ENCODE measurements at regions not wholly inside any gene's neighbourhood (a gene's known extent, or its start where the extent isn't known, plus 50 kb on each side); places are given as distances from the start of the nearest gene placed in this dataset.
"Not testable (repeated sequence)": the region's sequence is repeated elsewhere in the genome, so short reads cannot be mapped to it uniquely, and the experiment has no call there.

DNA sequence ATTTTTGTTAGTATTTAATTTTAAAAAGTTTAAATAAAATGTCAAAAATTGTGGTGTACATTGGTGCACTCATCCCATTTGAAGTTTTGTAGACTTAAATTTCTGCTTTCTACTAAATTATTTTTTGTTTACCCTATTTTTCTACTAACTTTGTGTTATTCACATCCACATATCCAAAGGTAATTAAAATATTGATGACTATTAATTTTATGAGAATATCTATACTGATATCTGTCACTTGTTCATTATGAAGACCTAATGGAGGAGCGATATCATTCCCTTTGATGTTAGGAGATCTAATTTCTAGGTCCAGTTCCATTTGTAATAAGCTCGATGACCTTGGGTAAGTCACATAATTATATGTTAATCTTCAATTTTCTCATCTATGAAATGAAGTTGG, 325.7 kb upstream of the STXBP6 start:
- Mint-ChIP-seq H3K9me3 (peaks cover 11% of the 10 kb centered on the region), H3K36me3 (ENCODE audit: low read depth) (no peaks in the 10 kb centered on the region), H3K4me3 (no peak overlapping the region), H3K27me3 (no peaks in the 10 kb centered on the region), H3K27ac (no peak overlapping the region), H3K4me1 (no peaks in the 10 kb centered on the region)
- ATAC-seq (replicated peaks) = no peak

GRCh38 chr14:25371068-25371467, 321.1 kb upstream of the STXBP6 start:
- Mint-ChIP-seq H3K27me3 (no peaks in the 10 kb centered on the region), H3K4me3 (no peak overlapping the region), H3K9me3 (no peaks in the 10 kb centered on the region), H3K27ac (no peak overlapping the region), H3K4me1 (no peaks in the 10 kb centered on the region), H3K36me3 (ENCODE audit: low read depth) (no peaks in the 10 kb centered on the region)
- ATAC-seq (replicated peaks) = no peak

- H3K27ac Mint-ChIP-seq; ATAC-seq (replicated peaks); H3K27me3 Mint-ChIP-seq; H3K9me3 Mint-ChIP-seq; H3K4me1 Mint-ChIP-seq; H3K36me3 Mint-ChIP-seq (ENCODE audit: low read depth); H3K4me3 Mint-ChIP-seq: not testable (repeated sequence)
These were observed 320.1 kb upstream of the STXBP6 start for GRCh38 chr14:25370057-25370456.

DNA sequence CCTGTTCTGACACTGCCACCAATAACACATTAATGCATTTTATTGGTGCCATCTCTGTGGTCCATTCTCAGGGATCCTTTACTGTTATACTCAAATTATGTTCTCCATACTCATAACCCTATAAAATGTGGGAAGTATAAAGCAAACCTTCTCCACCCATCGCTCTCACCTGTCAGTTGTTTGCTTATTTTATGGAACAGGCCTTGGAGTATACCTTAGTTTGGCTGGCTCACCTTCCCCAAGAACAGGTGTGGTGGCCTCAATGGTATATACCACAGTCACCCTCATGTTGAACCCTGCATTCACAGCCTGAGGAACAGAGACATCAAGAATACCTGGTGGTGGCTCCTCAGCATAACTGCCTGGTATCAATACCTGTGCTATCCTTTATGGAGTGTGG, 308.4 kb upstream of the STXBP6 start:
- no peaks in the 10 kb centered on the region for H3K27me3 Mint-ChIP-seq
- H3K27ac Mint-ChIP-seq = no peak overlapping the region
- H3K4me3 Mint-ChIP-seq = no peak overlapping the region
- H3K9me3 Mint-ChIP-seq = peaks cover 14% of the 10 kb centered on the region
- ATAC-seq (replicated peaks) = no peak
- H3K36me3 Mint-ChIP-seq (ENCODE audit: low read depth) = no peaks in the 10 kb centered on the region
- no peaks in the 10 kb centered on the region for H3K4me1 Mint-ChIP-seq

DNA sequence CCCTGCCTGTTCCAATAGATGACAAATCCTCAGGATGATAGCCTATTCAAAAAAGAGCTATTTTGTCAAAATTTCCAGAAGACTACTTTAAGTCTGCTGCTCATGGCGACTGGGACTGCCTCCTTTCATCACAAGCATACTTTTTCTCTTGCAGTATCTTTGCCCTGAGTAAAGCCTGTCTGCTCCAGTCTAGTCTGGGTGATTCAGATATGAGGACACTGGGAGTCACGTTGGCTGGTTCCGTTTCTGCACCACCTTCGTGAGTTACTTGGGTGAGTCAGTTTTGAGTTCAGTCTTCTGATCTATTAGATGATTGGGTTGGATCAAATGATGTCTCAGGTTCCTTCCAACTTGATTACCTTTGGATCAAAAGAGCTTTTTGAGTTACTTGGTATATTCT, 301.3 kb upstream of the STXBP6 start:
- H3K27me3 Mint-ChIP-seq = no peaks in the 10 kb centered on the region
- H3K27ac Mint-ChIP-seq = no peak overlapping the region
- ATAC-seq (replicated peaks) = no peak
- no peak overlapping the region for H3K4me3 Mint-ChIP-seq
- H3K9me3 Mint-ChIP-seq = peaks cover 7% of the 10 kb centered on the region
- no peaks in the 10 kb centered on the region for H3K36me3 Mint-ChIP-seq (ENCODE audit: low read depth)
- H3K4me1 Mint-ChIP-seq = no peaks in the 10 kb centered on the region

DNA sequence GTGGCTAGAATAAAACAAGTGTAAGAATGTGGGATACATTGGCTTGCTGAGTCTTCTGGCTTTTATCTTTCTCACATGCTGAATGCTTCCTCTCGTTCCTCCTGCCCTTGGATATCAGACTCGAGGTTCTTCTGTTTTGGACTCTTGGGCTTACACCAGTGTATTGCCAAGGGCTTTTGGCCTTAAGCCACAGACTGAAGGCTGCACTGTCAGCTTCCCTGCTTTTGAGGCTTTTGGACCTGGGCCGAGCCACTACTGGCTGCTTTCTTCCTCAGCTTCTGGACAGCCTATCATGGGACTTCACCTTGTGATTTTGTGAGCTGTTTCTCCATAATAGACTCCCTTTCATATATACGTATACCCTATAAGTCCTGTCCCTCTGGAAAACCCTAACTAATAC, 300.9 kb upstream of the STXBP6 start:
- ATAC-seq (replicated peaks) = no peak
- Mint-ChIP-seq H3K27me3 (no peaks in the 10 kb centered on the region), H3K9me3 (peaks cover 7% of the 10 kb centered on the region), H3K4me3 (no peak overlapping the region), H3K36me3 (ENCODE audit: low read depth) (no peaks in the 10 kb centered on the region), H3K4me1 (no peaks in the 10 kb centered on the region), H3K27ac (no peak overlapping the region)

- ATAC-seq (replicated peaks) = no peak
- Mint-ChIP-seq H3K4me3 (no peak overlapping the region), H3K27ac (no peak overlapping the region), H3K27me3 (no peaks in the 10 kb centered on the region), H3K36me3 (ENCODE audit: low read depth) (no peaks in the 10 kb centered on the region), H3K4me1 (no peaks in the 10 kb centered on the region), H3K9me3 (peaks cover 11% of the 10 kb centered on the region)
These were observed 300.1 kb upstream of the STXBP6 start for GRCh38 chr14:25350021-25350420.

- ATAC-seq (replicated peaks) = no peak
- Mint-ChIP-seq H3K27me3 (no peaks in the 10 kb centered on the region), H3K4me3 (no peak overlapping the region), H3K9me3 (peaks cover 14% of the 10 kb centered on the region), H3K4me1 (no peaks in the 10 kb centered on the region), H3K36me3 (ENCODE audit: low read depth) (no peaks in the 10 kb centered on the region), H3K27ac (no peak overlapping the region)
These were observed 299.3 kb upstream of the STXBP6 start for GRCh38 chr14:25349269-25349668.

DNA sequence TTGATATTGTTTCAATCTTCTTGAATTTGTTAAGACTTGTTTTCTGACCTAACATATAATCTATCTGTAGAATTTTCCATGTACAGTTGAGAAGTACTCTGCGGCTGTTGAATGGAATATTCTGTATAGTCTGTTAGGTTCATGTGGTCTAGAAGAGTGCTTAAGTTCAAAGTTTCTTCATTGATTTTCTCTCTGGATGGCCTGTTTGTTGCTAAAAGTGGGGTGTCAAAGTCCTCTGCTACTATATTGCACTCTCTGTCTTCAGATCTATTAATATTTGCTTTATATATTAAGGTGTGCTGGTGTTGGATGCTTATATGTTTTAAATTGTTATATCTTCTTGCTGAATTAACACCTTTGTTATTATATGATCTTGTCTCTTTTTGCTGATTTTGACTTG, 290.9 kb upstream of the STXBP6 start:
- Mint-ChIP-seq H3K27me3 (no peaks in the 10 kb centered on the region), H3K27ac (no peak overlapping the region), H3K4me1 (no peaks in the 10 kb centered on the region), H3K4me3 (no peak overlapping the region), H3K36me3 (ENCODE audit: low read depth) (no peaks in the 10 kb centered on the region), H3K9me3 (peaks cover 26% of the 10 kb centered on the region)
- ATAC-seq (replicated peaks) = no peak

DNA sequence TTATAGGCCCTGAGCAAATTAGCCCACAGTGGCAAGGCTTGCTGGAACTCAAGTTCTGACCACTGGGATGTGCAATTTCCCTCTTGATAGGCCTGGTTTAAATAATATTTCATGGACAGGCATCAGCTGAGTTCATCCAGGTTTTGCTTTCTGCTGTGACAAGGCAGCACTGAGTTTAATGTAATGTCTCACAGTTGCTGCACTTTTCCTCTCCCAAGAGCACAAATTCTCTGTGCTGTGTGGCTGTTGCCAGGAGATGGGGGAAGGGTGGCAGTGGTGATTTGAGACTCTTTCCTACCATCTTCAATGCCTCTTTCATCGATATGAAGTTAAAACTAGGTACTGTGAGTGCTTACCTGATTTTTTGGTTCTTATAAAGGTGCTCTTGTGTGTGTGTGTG, 272.8 kb upstream of the STXBP6 start:
- Mint-ChIP-seq H3K36me3 (ENCODE audit: low read depth) (no peaks in the 10 kb centered on the region), H3K4me3 (no peak overlapping the region), H3K4me1 (no peaks in the 10 kb centered on the region), H3K27ac (no peak overlapping the region), H3K9me3 (peaks cover 5% of the 10 kb centered on the region), H3K27me3 (no peaks in the 10 kb centered on the region)
- ATAC-seq (replicated peaks) = no peak

DNA sequence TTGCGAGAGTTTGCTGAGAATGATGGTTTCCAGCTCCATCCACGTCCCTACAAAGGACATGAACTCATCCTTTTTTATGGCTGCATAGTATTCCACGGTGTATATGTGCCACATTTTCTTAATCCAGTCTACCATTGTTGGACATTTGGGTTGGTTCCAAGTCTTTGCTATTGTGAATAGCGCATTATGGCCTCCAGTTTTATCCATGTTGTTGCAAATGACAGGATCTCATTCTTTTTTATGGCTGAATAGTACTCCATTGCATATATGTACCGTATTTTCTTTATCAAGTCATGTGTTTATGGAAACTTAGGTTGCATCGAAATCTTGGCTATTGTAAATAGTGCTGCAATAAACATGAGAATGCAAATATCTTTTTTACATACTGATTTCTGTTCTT, 266.1 kb upstream of the STXBP6 start:
- not testable (repeated sequence) for H3K4me3 Mint-ChIP-seq; H3K36me3 Mint-ChIP-seq (ENCODE audit: low read depth); H3K4me1 Mint-ChIP-seq; H3K9me3 Mint-ChIP-seq; H3K27ac Mint-ChIP-seq; ATAC-seq (replicated peaks); H3K27me3 Mint-ChIP-seq

GRCh38 chr14:25308244-25308643, 258.3 kb upstream of the STXBP6 start:
- Mint-ChIP-seq H3K27me3 (no peaks in the 10 kb centered on the region), H3K27ac (no peak overlapping the region), H3K4me1 (no peaks in the 10 kb centered on the region), H3K4me3 (no peak overlapping the region), H3K36me3 (ENCODE audit: low read depth) (no peaks in the 10 kb centered on the region), H3K9me3 (peaks cover 13% of the 10 kb centered on the region)
- ATAC-seq (replicated peaks) = no peak

DNA sequence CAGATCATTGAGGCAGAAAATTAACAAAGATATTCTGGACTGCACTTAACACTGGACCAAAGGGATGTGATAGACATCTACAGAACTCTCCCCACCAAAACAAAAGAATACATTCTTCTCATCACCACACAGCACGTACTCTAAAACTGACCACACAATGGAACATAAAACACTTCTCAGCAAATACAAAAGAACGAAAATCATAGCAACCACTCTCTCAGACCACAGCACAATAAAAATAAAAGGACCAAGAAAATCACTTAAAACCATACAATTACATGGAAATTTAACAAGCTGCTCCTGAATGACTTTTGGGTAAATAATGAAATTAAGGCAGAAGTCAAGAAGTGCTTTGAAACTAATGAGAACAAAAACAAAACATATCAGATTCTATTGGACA, 254.0 kb upstream of the STXBP6 start:
- no peak for ATAC-seq (replicated peaks)
- no peak overlapping the region for H3K4me3 Mint-ChIP-seq
- no peaks in the 10 kb centered on the region for H3K4me1 Mint-ChIP-seq
- peaks cover 1% of the 10 kb centered on the region for H3K9me3 Mint-ChIP-seq
- no peak overlapping the region for H3K27ac Mint-ChIP-seq
- H3K36me3 Mint-ChIP-seq (ENCODE audit: low read depth) = no peaks in the 10 kb centered on the region
- no peaks in the 10 kb centered on the region for H3K27me3 Mint-ChIP-seq

GRCh38 chr14:25298238-25298637, 248.3 kb upstream of the STXBP6 start:
- Mint-ChIP-seq H3K27me3 (no peaks in the 10 kb centered on the region), H3K27ac (no peak overlapping the region), H3K4me3 (no peak overlapping the region), H3K9me3 (no peaks in the 10 kb centered on the region), H3K4me1 (no peaks in the 10 kb centered on the region), H3K36me3 (ENCODE audit: low read depth) (no peaks in the 10 kb centered on the region)
- ATAC-seq (replicated peaks) = no peak

- ATAC-seq (replicated peaks); H3K36me3 Mint-ChIP-seq (ENCODE audit: low read depth); H3K4me3 Mint-ChIP-seq; H3K27ac Mint-ChIP-seq; H3K4me1 Mint-ChIP-seq; H3K27me3 Mint-ChIP-seq; H3K9me3 Mint-ChIP-seq: not testable (repeated sequence)
These were observed 240.2 kb upstream of the STXBP6 start for GRCh38 chr14:25290154-25290553.

GRCh38 chr14:25274529-25274928, 224.6 kb upstream of the STXBP6 start:
- Mint-ChIP-seq H3K27me3 (peaks cover 3% of the 10 kb centered on the region), H3K36me3 (ENCODE audit: low read depth) (no peaks in the 10 kb centered on the region), H3K4me1 (no peaks in the 10 kb centered on the region), H3K9me3 (no peaks in the 10 kb centered on the region), H3K27ac (no peak overlapping the region), H3K4me3 (no peak overlapping the region)
- ATAC-seq (replicated peaks) = no peak

Measured in activated T-helper 17 cell treated with anti-CD3 and anti-CD28 coated beads, Interleukin-2, amount 50 U/mL, for 72 hours (primary cell).